RWPE1 (cell line): ENCODE measurements at regions not wholly inside any gene's neighbourhood (a gene's known extent, or its start where the extent isn't known, plus 50 kb on each side); places are given as distances from the start of the nearest gene placed in this dataset.
"Not testable (repeated sequence)": the region's sequence is repeated elsewhere in the genome, so short reads cannot be mapped to it uniquely, and the experiment has no call there.

Experiments used
- CTCF ChIA-PET: fragments of 350-600 bp; sonication (Branson Sonifier 250); formaldehyde crosslinking; extraction: SDS; loops from one replicate; lab custom pipeline; 2021; lab: Yijun Ruan, JAX
- POLR2A ChIA-PET: fragments of 400-600 bp; formaldehyde crosslinking; extraction: SDS; loops from one replicate; lab custom pipeline; 2020; ENCODE audit warnings: antibody characterized with exemption; ENCODE audit not compliant: low non-redundant PET; lab: Yijun Ruan, JAX
- DNase-seq: peaks from one replicate; pipeline ENCODE4 v3.0.0; 2012; ENCODE audit warnings: low spot score
- H3K27ac ChIP-seq: fragments of 450-650 bp; 2 replicates; pipeline ENCODE4 v1.5.1; 2017
- TF ChIP-seq, protein P1 (sequence below): fragments of 450-650 bp; conservative IDR thresholded peaks from 2 replicates; pipeline ENCODE4 v1.5.1; 2017; ENCODE audit warnings: low read depth, mild to moderate bottlenecking

DNA sequence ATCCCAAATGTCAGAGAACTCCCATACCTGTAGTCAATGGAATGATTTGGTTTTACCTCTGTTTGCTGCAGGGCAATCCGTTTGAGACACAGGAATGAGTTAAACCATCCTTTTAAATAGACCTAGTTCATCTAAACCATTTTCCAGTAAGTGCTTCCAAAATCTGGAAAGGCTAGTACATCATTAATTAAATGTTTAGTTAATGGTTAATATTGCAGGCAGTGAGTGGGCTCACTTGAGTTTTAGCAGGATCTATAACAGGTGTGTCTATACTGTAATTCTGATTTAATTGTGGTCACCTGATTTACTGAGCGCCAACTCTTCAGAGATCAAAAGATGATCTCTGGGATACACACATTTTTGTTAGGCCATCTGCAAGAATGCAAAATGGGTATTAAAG lies 353.9 kb upstream of the ROPN1 start:
- TF ChIP-seq, protein P1, sequence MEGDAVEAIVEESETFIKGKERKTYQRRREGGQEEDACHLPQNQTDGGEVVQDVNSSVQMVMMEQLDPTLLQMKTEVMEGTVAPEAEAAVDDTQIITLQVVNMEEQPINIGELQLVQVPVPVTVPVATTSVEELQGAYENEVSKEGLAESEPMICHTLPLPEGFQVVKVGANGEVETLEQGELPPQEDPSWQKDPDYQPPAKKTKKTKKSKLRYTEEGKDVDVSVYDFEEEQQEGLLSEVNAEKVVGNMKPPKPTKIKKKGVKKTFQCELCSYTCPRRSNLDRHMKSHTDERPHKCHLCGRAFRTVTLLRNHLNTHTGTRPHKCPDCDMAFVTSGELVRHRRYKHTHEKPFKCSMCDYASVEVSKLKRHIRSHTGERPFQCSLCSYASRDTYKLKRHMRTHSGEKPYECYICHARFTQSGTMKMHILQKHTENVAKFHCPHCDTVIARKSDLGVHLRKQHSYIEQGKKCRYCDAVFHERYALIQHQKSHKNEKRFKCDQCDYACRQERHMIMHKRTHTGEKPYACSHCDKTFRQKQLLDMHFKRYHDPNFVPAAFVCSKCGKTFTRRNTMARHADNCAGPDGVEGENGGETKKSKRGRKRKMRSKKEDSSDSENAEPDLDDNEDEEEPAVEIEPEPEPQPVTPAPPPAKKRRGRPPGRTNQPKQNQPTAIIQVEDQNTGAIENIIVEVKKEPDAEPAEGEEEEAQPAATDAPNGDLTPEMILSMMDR = no peak
- POLR2A ChIA-PET = no interaction called here
- CTCF ChIA-PET = no interaction called here
- no peak for DNase-seq
- no peak overlapping the region for H3K27ac ChIP-seq

DNA sequence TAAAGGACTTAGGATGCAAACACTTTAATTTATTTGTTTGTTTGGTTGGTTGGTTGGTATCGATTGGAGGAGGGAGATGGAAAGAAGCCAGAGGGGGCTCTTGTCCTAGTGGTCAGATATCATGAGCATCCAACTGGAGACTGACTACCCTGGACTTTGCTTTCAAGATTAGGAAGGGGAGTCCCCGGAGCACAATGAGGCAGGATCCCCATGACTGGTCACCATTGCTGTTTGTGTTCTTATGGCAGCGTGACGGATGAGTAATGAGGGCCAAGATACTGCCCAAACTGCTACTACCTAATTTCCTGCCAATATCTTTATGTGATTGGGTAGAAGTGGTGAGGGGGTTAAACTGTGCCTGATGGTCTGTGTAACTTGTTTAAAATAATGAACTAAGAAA lies 354.6 kb upstream of the ROPN1 start:
- ChIA-PET POLR2A (no interaction called here), CTCF (interaction anchor here (0.6 kb wide), 1 partner anchor 14 kb away, joined by 3 read pairs; no protein-coding TSS in a partner anchor)
- no peak overlapping the region for H3K27ac ChIP-seq
- no peak for DNase-seq
- TF ChIP-seq, protein P1 = no peak

DNA sequence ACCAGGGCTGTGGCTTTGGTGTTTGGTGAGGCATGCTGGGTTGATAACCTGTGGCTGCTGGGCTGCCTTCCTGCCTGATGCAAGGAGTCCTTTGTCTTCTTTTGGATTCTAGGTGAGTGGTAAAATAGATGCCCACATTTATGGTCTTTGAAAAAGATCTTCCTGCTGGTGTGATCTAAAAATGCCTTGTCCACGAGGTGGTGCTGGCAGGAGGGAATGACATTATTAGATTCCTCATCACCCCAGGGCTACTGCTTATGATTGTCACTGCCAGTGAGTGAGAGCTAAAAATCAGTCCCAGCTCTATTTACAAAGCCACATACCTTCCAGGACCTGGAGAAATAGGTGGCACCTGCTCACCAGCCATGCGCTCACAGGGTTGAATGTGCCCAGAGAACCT lies 355.5 kb upstream of the ROPN1 start:
- POLR2A ChIA-PET = no interaction called here
- no peak overlapping the region for H3K27ac ChIP-seq
- TF ChIP-seq, protein P1 = no peak
- CTCF ChIA-PET = interaction anchor here (0.5 to 1.0 kb wide), 4 partner anchors 121 to 695 kb away, joined by 3 to 4 read pairs (median 3); no protein-coding TSS in a partner anchor
- no peak for DNase-seq

DNA sequence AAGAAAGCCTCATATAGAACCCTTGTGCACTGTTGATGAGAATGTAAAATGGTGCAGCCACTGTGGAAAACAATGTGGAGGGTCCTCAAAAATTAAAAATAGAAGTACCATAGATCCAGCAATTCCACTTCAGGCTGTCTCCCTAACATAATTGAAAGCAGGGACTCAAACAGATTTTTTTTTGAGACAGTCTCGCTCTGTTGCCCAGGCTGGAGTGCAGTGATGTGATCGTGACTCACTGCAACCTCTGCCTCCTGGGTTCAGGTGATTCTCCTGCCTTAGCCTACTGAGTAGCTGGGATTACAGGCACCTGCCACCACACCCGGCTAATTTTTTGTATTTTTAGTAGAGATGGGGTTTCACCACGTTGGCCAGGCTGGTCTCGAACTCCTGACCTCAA lies 356.6 kb upstream of the ROPN1 start:
- H3K27ac ChIP-seq, POLR2A ChIA-PET, DNase-seq: not testable (repeated sequence)
- CTCF ChIA-PET = interaction anchor here (0.5 to 0.6 kb wide), 3 partner anchors 11 to 131 kb away, joined by 3 to 8 read pairs (median 3); no protein-coding TSS in a partner anchor

DNA sequence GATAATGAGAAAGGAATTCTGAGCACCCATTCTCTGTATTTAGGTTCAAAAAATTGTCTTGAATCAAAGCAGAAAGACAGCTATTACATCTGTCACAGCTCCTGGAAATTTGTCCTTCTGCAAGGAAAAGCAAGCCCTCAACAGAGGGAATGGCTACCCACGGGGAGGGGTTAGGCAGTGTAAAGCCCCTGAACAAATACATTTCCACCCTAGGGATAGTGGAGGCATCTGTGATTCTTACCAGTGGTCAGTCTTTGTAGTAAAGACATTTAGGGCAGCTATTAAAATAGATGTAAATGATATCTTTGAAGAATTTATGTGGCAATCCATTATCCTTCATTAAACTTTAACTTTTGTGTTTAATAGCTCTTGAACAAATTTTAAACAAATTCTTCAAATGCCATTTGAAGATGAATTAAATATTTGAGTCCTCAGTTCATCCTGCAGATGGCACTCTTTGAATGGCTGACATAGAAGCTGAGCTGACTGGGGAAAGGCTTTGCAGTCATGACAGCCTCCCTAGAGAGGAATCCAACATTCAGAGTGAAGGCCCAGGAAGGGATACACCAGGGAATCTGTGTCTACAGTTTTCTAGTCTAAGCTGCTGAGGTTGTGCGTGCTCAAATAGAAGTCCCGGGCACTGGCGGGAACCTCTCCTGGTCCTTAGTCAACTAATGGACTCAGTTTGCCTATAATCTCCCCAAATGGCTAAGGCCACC lies 359.7 kb upstream of the ROPN1 start:
- ChIA-PET CTCF (interaction anchor here (0.6 to 1.6 kb wide), 11 partner anchors 11 to 850 kb away, joined by 3 to 16 read pairs (median 4); no protein-coding TSS in a partner anchor), POLR2A (no interaction called here)
- DNase-seq = peak; percentile 66
- TF ChIP-seq, protein P1 = peak; percentile 32
- H3K27ac ChIP-seq = no peak overlapping the region

DNA sequence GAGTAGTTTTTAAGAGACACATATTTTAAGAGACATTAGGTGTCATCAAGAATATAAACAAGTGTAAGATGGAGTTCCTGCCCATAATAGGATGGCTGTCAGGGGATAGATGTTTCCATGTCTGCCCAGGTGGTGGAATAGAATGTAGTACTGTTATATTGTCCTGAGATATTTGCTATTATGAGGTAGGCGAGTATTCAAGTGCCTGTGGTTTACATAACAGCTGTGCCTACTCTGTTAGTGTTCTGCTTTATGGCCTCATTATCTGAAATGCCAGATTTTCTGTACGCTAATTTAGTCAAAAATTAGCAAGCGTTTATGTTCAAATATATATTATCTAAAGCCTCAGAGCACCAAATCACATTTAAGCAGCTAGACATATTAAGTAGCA lies 360.2 kb upstream of the ROPN1 start:
- no peak for DNase-seq
- ChIA-PET CTCF (interaction anchor here (1.1 to 1.6 kb wide), 8 partner anchors 12 to 288 kb away, joined by 3 to 16 read pairs (median 5); no protein-coding TSS in a partner anchor), POLR2A (no interaction called here)
- H3K27ac ChIP-seq = no peak overlapping the region
- TF ChIP-seq, protein P1 = no peak

DNA sequence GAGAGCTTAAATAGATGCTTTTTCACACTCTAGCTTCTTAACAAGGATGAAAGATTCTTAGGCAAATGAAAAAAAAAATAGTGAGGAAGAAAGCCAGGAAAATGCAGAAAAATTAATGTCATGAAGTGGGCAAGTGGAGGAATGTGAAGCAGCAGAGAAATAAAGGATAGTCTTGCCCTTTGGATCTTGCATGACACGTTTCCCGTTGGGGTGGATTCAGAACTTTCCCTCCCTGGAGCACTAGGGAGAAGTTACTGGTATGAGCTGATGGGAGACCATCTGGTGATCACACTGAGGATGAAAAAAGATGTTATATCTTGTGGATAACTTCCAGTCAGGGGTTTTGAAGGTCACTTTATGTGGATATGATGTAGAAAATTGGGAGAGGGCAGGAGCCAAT lies 361.8 kb upstream of the ROPN1 start:
- TF ChIP-seq, protein P1 = no peak
- H3K27ac ChIP-seq = no peak overlapping the region
- POLR2A ChIA-PET = no interaction called here
- CTCF ChIA-PET = no interaction called here
- no peak for DNase-seq
